GM12892 (cell line): ENCODE measurements at regions not wholly inside any gene's neighbourhood (a gene's known extent, or its start where the extent isn't known, plus 50 kb on each side); places are given as distances from the start of the nearest gene placed in this dataset.

ENCODE experiments used
- POLR2A ChIP-seq: IDR thresholded peaks from 2 replicates; pipeline ENCODE4 v1.6.1; 2011; ENCODE audit warnings: low read depth, low read length, control low read depth
- POLR2AphosphoS5 ChIP-seq: IDR thresholded peaks from 2 replicates; pipeline ENCODE4 v1.6.1; 2011; ENCODE audit warnings: low read depth, low read length, control low read depth

DNA sequence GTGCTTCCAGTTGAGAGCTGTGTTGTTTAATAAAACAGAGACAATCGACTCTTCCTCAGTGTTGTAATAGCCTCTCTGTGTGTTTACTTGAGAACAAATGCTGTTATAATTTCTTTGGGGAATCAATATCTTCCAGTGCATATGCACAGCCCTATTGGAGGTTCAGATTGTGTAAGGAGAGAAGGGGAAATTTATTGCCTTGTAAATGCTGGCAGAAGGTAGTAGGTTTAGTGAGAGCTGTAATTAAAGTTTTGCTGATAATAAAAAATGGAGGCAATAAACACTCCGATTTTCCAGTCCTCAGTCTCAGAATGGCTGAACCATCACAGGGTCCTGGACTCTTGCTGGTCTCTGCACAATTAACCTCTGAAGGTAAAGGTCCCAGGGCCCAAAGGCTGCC, 128.3 kb downstream of the C5orf15 start:
- TF ChIP-seq POLR2A (no peak), POLR2AphosphoS5 (no peak)
